KMS-11 (cell line): ENCODE measurements at regions not wholly inside any gene's neighbourhood (a gene's known extent, or its start where the extent isn't known, plus 50 kb on each side); places are given as distances from the start of the nearest gene placed in this dataset.

Source experiments
- H2AFZ ChIP-seq: fragments of 200-600 bp; sonication (generic); 2 replicates; pipeline ENCODE4 v1.6.1; 2016; ENCODE audit warnings: antibody characterized with exemption, mixed run types, low read depth
- H3K27ac ChIP-seq: fragments of 200-600 bp; sonication (generic); 2 replicates; pipeline ENCODE4 v1.6.1; 2016; ENCODE audit warnings: mild to moderate bottlenecking, mixed run types
- H3K27me3 ChIP-seq: fragments of 200-600 bp; sonication (generic); 2 replicates; pipeline ENCODE4 v1.6.1; 2017; ENCODE audit warnings: mild to moderate bottlenecking, low read depth, mixed run types, moderate library complexity; ENCODE audit not compliant: insufficient read depth
- H3K36me3 ChIP-seq: fragments of 200-600 bp; sonication (generic); 2 replicates; pipeline ENCODE4 v1.6.1; 2017; ENCODE audit warnings: mild to moderate bottlenecking, mixed run types; ENCODE audit not compliant: insufficient read depth
- H3K4me1 ChIP-seq: fragments of 200-600 bp; sonication (generic); 2 replicates; pipeline ENCODE4 v1.6.1; 2016; ENCODE audit warnings: mild to moderate bottlenecking, low read depth, mixed run types; ENCODE audit not compliant: poor library complexity, severe bottlenecking
- H3K4me2 ChIP-seq: fragments of 200-600 bp; sonication (generic); 2 replicates; pipeline ENCODE4 v1.7.0; 2016; ENCODE audit warnings: mild to moderate bottlenecking, mixed run types
- H3K4me3 ChIP-seq: fragments of 200-600 bp; sonication (generic); IDR thresholded peaks from 2 replicates; pipeline ENCODE4 v1.6.1; 2017; ENCODE audit warnings: low read depth, low read length, mixed read lengths; ENCODE audit not compliant: insufficient read depth
- H3K79me2 ChIP-seq: fragments of 200-600 bp; sonication (generic); 2 replicates; pipeline ENCODE4 v1.6.1; 2016; ENCODE audit warnings: low read depth, mixed run types; ENCODE audit not compliant: insufficient read depth
- H3K9ac ChIP-seq: fragments of 200-600 bp; sonication (generic); 2 replicates; pipeline ENCODE4 v1.6.1; 2016; ENCODE audit warnings: mild to moderate bottlenecking, mixed run types
- H4K20me1 ChIP-seq: fragments of 200-600 bp; sonication (generic); 2 replicates; pipeline ENCODE4 v1.6.1; 2016; ENCODE audit warnings: mild to moderate bottlenecking, mixed run types; ENCODE audit not compliant: insufficient read depth
- CTCF ChIP-seq: fragments of 200-600 bp; sonication (generic); conservative IDR thresholded peaks from 2 replicates; pipeline ENCODE4 v1.6.1; 2017; ENCODE audit warnings: low read depth, mild to moderate bottlenecking, antibody characterized with exemption, low read length, moderate library complexity, mixed read lengths

DNA sequence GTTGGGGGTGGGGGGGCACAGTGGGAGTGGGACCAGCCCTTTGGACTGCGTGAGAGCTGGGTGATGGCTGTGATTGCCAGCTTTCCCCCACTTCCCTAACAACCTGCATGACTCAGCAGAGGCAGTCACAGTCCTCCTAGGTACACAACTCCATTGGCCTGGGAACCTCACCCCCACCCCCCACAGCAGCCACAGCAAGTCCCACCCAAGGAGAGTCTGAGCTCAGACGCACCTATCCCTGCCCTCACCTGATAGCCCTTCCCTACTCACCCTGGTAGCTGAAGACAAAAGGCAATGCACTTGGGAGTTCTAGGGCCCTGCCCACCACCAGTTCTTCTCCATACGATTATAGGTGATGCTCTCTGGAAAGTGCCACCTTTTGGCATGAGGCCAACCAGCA lies 188.9 kb downstream of the ZNF648 start:
- H3K27ac ChIP-seq = no peak overlapping the region
- no peak for TF ChIP-seq CTCF
- H2AFZ ChIP-seq = no peak overlapping the region
- H3K9ac ChIP-seq = no peak overlapping the region
- no peak overlapping the region for H3K4me3 ChIP-seq
- no peaks in the 10 kb centered on the region for H3K27me3 ChIP-seq
- H3K4me2 ChIP-seq = no peak overlapping the region
- H3K79me2 ChIP-seq = no peaks in the 10 kb centered on the region
- no peaks in the 10 kb centered on the region for H3K4me1 ChIP-seq
- no peaks in the 10 kb centered on the region for H4K20me1 ChIP-seq
- H3K36me3 ChIP-seq = no peaks in the 10 kb centered on the region

- no peaks in the 10 kb centered on the region for H3K4me1 ChIP-seq
- no peak overlapping the region for H2AFZ ChIP-seq
- H3K79me2 ChIP-seq = no peaks in the 10 kb centered on the region
- H3K27ac ChIP-seq = no peak overlapping the region
- H4K20me1 ChIP-seq = no peaks in the 10 kb centered on the region
- H3K4me3 ChIP-seq = no peak overlapping the region
- H3K27me3 ChIP-seq = no peaks in the 10 kb centered on the region
- no peaks in the 10 kb centered on the region for H3K36me3 ChIP-seq
- no peak overlapping the region for H3K4me2 ChIP-seq
- no peak for TF ChIP-seq CTCF
- no peak overlapping the region for H3K9ac ChIP-seq
Observed at GRCh38 chr1:181863736-181864135, 197.8 kb downstream of the ZNF648 start.

GRCh38 chr1:181863006-181863405 lies 198.5 kb downstream of the ZNF648 start:
- H4K20me1 ChIP-seq = no peaks in the 10 kb centered on the region
- H2AFZ ChIP-seq = no peak overlapping the region
- H3K9ac ChIP-seq = no peak overlapping the region
- no peak overlapping the region for H3K27ac ChIP-seq
- no peaks in the 10 kb centered on the region for H3K79me2 ChIP-seq
- TF ChIP-seq CTCF = no peak
- H3K4me2 ChIP-seq = no peak overlapping the region
- H3K4me3 ChIP-seq = no peak overlapping the region
- no peaks in the 10 kb centered on the region for H3K27me3 ChIP-seq
- H3K4me1 ChIP-seq = no peaks in the 10 kb centered on the region
- H3K36me3 ChIP-seq = no peaks in the 10 kb centered on the region

- Histone ChIP-seq H3K27me3 (no peaks in the 10 kb centered on the region), H2AFZ (no peak overlapping the region), H3K4me1 (no peaks in the 10 kb centered on the region), H3K36me3 (no peaks in the 10 kb centered on the region), H3K27ac (no peak overlapping the region), H3K4me3 (no peak overlapping the region), H3K9ac (no peak overlapping the region), H3K4me2 (no peak overlapping the region), H3K79me2 (no peaks in the 10 kb centered on the region), H4K20me1 (no peaks in the 10 kb centered on the region)
- TF ChIP-seq CTCF = no peak
Observed at GRCh38 chr1:181858135-181858534, 203.4 kb downstream of the ZNF648 start.
